HepG2 (cell line): ENCODE measurements at regions not wholly inside any gene's neighbourhood (a gene's known extent, or its start where the extent isn't known, plus 50 kb on each side); places are given as distances from the start of the nearest gene placed in this dataset.

Experiments used
- AKAP8 ChIP-seq: sonication (generic); formaldehyde crosslinking; IDR thresholded peaks from 2 replicates; pipeline ENCODE4 v1.5.1; 2020; ENCODE audit warnings: mild to moderate bottlenecking, missing genetic modification reagents
- CBX5 ChIP-seq: sonication (generic); formaldehyde crosslinking; IDR thresholded peaks from 2 replicates; pipeline ENCODE4 v1.4.0; 2020; ENCODE audit warnings: missing genetic modification reagents, borderline replicate concordance
- GLI4 ChIP-seq: sonication (generic); formaldehyde crosslinking; IDR thresholded peaks from 2 replicates; pipeline ENCODE4 v1.5.1; 2020; ENCODE audit warnings: missing genetic modification reagents, mild to moderate bottlenecking, moderate library complexity, borderline replicate concordance
- MAFF ChIP-seq: IDR thresholded peaks from 2 replicates; pipeline ENCODE4 v1.6.1; 2011; ENCODE audit warnings: low read depth, low read length, improper control_type of control experiment
- POLR2A ChIP-seq, 2 experiments: IDR thresholded peaks; 2 replicates each; pipeline ENCODE4 v1.6.1; 2011; ENCODE audit warnings: low read depth in 2 of 2, low read length in 2 of 2, mild to moderate bottlenecking in 1 of 2, moderate library complexity in 1 of 2; ENCODE audit not compliant: insufficient read depth in 1 of 2
- POLR2AphosphoS2 ChIP-seq: IDR thresholded peaks from 2 replicates; pipeline ENCODE4 v1.6.1; 2011; ENCODE audit warnings: low read depth, low read length, improper control_type of control experiment
- RAD21 ChIP-seq: fragments of 450-650 bp; formaldehyde crosslinking; IDR thresholded peaks from 2 replicates; pipeline ENCODE4 v1.5.0; 2020; ENCODE audit warnings: mild to moderate bottlenecking
- RBAK ChIP-seq: sonication (generic); formaldehyde crosslinking; IDR thresholded peaks from 2 replicates; pipeline ENCODE4 v1.5.1; 2020; ENCODE audit warnings: mild to moderate bottlenecking, missing genetic modification reagents
- RNF2 ChIP-seq: fragments of 450-650 bp; conservative IDR thresholded peaks from 2 replicates; pipeline ENCODE4 v1.6.1; 2016; ENCODE audit warnings: low read depth
- SIX4 ChIP-seq: sonication (generic); formaldehyde crosslinking; IDR thresholded peaks from 2 replicates; pipeline ENCODE4 v1.4.0; 2020; ENCODE audit warnings: missing genetic modification reagents
- ZFP36L2 ChIP-seq: sonication (generic); formaldehyde crosslinking; IDR thresholded peaks from 2 replicates; pipeline ENCODE4 v1.4.0; 2020; ENCODE audit warnings: missing genetic modification reagents
- ZNF543 ChIP-seq: sonication (generic); formaldehyde crosslinking; IDR thresholded peaks from 2 replicates; pipeline ENCODE4 v1.4.0; 2020; ENCODE audit warnings: mild to moderate bottlenecking, missing genetic modification reagents
- TF ChIP-seq, protein P1 (sequence below): sonication (generic); formaldehyde crosslinking; IDR thresholded peaks from 2 replicates; pipeline ENCODE4 v1.9.0; 2022; ENCODE audit warnings: missing genetic modification reagents, mild to moderate bottlenecking, borderline replicate concordance
- TF ChIP-seq, protein P2 (sequence below): sonication (generic); formaldehyde crosslinking; IDR thresholded peaks from 2 replicates; pipeline ENCODE4 v1.5.0; 2020; ENCODE audit warnings: mild to moderate bottlenecking, missing genetic modification reagents, moderate library complexity

DNA sequence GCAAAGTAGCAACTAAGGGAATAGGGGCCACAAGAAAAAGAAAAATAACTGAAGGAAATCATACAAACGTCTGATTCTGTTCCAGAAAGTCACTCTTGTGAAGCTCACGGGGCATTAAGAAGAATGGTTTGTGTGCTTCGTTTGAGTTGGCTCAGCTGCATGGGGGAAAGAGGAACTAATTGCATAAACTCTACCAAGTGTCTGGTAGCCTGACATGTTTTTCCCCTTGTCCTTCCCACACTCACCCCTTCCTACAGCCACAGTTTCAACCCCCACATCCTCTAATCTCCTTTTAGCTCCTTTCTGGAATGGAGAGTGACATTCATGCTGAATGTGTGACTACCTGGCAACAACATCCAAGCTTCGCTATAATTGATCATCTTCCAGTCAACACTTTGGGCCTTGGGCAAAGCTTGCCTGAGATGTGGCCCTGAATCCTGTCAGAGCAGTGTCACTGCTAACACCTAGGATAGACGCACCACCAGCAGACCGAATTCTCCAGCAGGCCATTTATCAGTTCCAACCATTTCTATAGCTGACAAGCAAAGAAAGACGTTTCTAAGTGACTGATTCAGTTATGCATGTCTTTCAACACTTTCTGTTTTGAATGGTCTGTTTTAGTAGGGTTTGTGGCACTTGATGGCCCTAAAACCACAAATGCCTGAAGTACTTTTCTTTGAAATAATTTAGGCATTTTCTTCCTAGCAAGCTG is 439.6 kb downstream of the TTLL7 start:
- TF ChIP-seq MAFF: no peak
- no peak for TF ChIP-seq POLR2AphosphoS2
- no peak for TF ChIP-seq ZFP36L2 (CRISPR knock-in tag)
- no peak for TF ChIP-seq AKAP8 (CRISPR knock-in tag)
- TF ChIP-seq, protein P1, sequence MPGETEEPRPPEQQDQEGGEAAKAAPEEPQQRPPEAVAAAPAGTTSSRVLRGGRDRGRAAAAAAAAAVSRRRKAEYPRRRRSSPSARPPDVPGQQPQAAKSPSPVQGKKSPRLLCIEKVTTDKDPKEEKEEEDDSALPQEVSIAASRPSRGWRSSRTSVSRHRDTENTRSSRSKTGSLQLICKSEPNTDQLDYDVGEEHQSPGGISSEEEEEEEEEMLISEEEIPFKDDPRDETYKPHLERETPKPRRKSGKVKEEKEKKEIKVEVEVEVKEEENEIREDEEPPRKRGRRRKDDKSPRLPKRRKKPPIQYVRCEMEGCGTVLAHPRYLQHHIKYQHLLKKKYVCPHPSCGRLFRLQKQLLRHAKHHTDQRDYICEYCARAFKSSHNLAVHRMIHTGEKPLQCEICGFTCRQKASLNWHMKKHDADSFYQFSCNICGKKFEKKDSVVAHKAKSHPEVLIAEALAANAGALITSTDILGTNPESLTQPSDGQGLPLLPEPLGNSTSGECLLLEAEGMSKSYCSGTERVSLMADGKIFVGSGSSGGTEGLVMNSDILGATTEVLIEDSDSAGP (CRISPR knock-in tag): no peak
- TF ChIP-seq RBAK: no peak
- no peak for TF ChIP-seq RNF2
- no peak for TF ChIP-seq CBX5 (CRISPR knock-in tag)
- TF ChIP-seq, protein P2, sequence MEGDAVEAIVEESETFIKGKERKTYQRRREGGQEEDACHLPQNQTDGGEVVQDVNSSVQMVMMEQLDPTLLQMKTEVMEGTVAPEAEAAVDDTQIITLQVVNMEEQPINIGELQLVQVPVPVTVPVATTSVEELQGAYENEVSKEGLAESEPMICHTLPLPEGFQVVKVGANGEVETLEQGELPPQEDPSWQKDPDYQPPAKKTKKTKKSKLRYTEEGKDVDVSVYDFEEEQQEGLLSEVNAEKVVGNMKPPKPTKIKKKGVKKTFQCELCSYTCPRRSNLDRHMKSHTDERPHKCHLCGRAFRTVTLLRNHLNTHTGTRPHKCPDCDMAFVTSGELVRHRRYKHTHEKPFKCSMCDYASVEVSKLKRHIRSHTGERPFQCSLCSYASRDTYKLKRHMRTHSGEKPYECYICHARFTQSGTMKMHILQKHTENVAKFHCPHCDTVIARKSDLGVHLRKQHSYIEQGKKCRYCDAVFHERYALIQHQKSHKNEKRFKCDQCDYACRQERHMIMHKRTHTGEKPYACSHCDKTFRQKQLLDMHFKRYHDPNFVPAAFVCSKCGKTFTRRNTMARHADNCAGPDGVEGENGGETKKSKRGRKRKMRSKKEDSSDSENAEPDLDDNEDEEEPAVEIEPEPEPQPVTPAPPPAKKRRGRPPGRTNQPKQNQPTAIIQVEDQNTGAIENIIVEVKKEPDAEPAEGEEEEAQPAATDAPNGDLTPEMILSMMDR (CRISPR knock-in tag): no peak
- no peak for TF ChIP-seq SIX4 (CRISPR knock-in tag)
- no peak for TF ChIP-seq ZNF543 (CRISPR knock-in tag)
- TF ChIP-seq RAD21: no peak
- no peak for TF ChIP-seq GLI4 (CRISPR knock-in tag)
- no peak for TF ChIP-seq POLR2A (IDR thresholded peaks at IDR 0.05; ENCODE audit: insufficient read depth in 1 of 2, low read depth in 2 of 2, low read length in 2 of 2)
